SK-N-SH (cell line): ENCODE measurements at regions not wholly inside any gene's neighbourhood (a gene's known extent, or its start where the extent isn't known, plus 50 kb on each side); places are given as distances from the start of the nearest gene placed in this dataset.

ENCODE experiments used
- CTCF ChIA-PET: fragments of 300-600, 350-600 bp; formaldehyde crosslinking; extraction: SDS; loops from one replicate; lab custom pipeline; 2021; lab: Yijun Ruan, JAX
- POLR2A ChIA-PET: fragments of 350-600 bp; sonication (Branson Sonifier 250); formaldehyde crosslinking; extraction: SDS; loops from one replicate; lab custom pipeline; 2020; ENCODE audit warnings: antibody characterized with exemption, inconsistent platforms; lab: Yijun Ruan, JAX
- DNase-seq: peaks from one replicate; pipeline ENCODE4 v3.0.0; 2012
- H2AFZ ChIP-seq: fragments of 200-600 bp; sonication (generic); 2 replicates; pipeline ENCODE4 v1.8.1; 2016; ENCODE audit warnings: antibody characterized with exemption, mild to moderate bottlenecking, low read depth
- H3F3A ChIP-seq: fragments of 200-600 bp; sonication (generic); replicated peaks from 2 replicates; pipeline ENCODE3; 2016; ENCODE audit warnings: antibody characterized with exemption, mild to moderate bottlenecking; ENCODE audit not compliant: insufficient read depth
- H3K27ac ChIP-seq, 2 experiments: fragments of 200-500 bp in 1 of 2; fragments of 200-600 bp in 1 of 2; sonication (Bioruptor generic) in 1 of 2; sonication (generic), shearing (Covaris generic) in 1 of 2; 2 replicates each; pipeline versions ENCODE4 v1.5.1 to v1.6.1; 2014 to 2016; ENCODE audit warnings: low read depth in 2 of 2, inconsistent platforms in 1 of 2, low read length in 1 of 2, mild to moderate bottlenecking in 1 of 2, mixed read lengths in 1 of 2
- H3K27me3 ChIP-seq: fragments of 200-600 bp; sonication (generic), shearing (Covaris generic); 2 replicates; pipeline ENCODE4 v1.6.1; 2016; ENCODE audit warnings: mixed run types; ENCODE audit not compliant: insufficient read depth
- H3K36me3 ChIP-seq, 2 experiments: fragments of 200-500 bp in 1 of 2; fragments of 200-600 bp in 1 of 2; sonication (Bioruptor generic) in 1 of 2; sonication (generic) in 1 of 2; replicated peaks in 1 of 2; 2 replicates each; pipeline versions ENCODE3 to v1.5.1; 2014 to 2016; ENCODE audit warnings: low read length in 1 of 2, mild to moderate bottlenecking in 1 of 2; ENCODE audit not compliant: insufficient read depth in 2 of 2, control insufficient read depth in 1 of 2
- H3K4me1 ChIP-seq, 2 experiments: fragments of 200-500 bp in 1 of 2; fragments of 200-600 bp in 1 of 2; sonication (Bioruptor generic) in 1 of 2; sonication (generic), shearing (Covaris generic) in 1 of 2; 2 replicates each; pipeline versions ENCODE4 v1.5.1 to v1.6.1; 2014 to 2016; ENCODE audit warnings: low read depth in 1 of 2, low read length in 1 of 2, mixed run types in 1 of 2; ENCODE audit not compliant: insufficient read depth in 2 of 2, control insufficient read depth in 1 of 2
- H3K4me2 ChIP-seq: fragments of 200-600 bp; sonication (generic), shearing (Covaris generic); 2 replicates; pipeline ENCODE4 v1.6.1; 2017; ENCODE audit warnings: mixed run types
- H3K4me3 ChIP-seq, 2 experiments: fragments of 200-500 bp in 1 of 2; fragments of 200-600 bp in 1 of 2; sonication (Bioruptor generic) in 1 of 2; sonication (generic), shearing (Covaris generic) in 1 of 2; 2 replicates each; pipeline versions ENCODE4 v1.5.1 to v1.8.1; 2014 to 2016; ENCODE audit warnings: low read depth in 2 of 2, inconsistent platforms in 1 of 2, low read length in 1 of 2, mild to moderate bottlenecking in 1 of 2, mixed read lengths in 1 of 2, moderate library complexity in 1 of 2
- H3K79me2 ChIP-seq: fragments of 200-600 bp; sonication (generic); 2 replicates; pipeline ENCODE4 v1.8.1; 2017; ENCODE audit warnings: mild to moderate bottlenecking; ENCODE audit not compliant: insufficient read depth
- H3K9ac ChIP-seq: fragments of 200-600 bp; sonication (generic); 2 replicates; pipeline ENCODE4 v1.6.1; 2017; ENCODE audit warnings: mixed run types
- H3K9me2 ChIP-seq: fragments of 200-600 bp; sonication (generic); 2 replicates; pipeline ENCODE4 v1.6.1; 2017; ENCODE audit warnings: mixed run types
- H3K9me3 ChIP-seq: fragments of 200-600 bp; sonication (generic); 2 replicates; pipeline ENCODE4 v1.6.1; 2017; ENCODE audit warnings: mixed run types, mild to moderate bottlenecking, moderate library complexity
- H4K20me1 ChIP-seq: fragments of 200-600 bp; sonication (generic); 2 replicates; pipeline ENCODE4 v1.6.1; 2017; ENCODE audit warnings: mild to moderate bottlenecking, mixed run types; ENCODE audit not compliant: insufficient read depth
- ELF1 ChIP-seq: IDR thresholded peaks from 2 replicates; pipeline ENCODE4 v1.4.0; 2012
- EZH2phosphoT487 ChIP-seq: fragments of 200-600 bp; sonication (generic); IDR thresholded peaks from 2 replicates; pipeline ENCODE4 v1.6.1; 2017; ENCODE audit warnings: low read depth, mixed run types, mild to moderate bottlenecking, antibody characterized with exemption, moderate library complexity, borderline replicate concordance
- FOXM1 ChIP-seq: IDR thresholded peaks from 2 replicates; pipeline ENCODE4 v1.4.0; 2012; ENCODE audit warnings: low read depth, mild to moderate bottlenecking
- GABPA ChIP-seq: IDR thresholded peaks from 2 replicates; pipeline ENCODE4 v1.4.0; 2012; ENCODE audit warnings: low read depth, mild to moderate bottlenecking
- GATA2 ChIP-seq: sonication (generic); formaldehyde crosslinking; IDR thresholded peaks from 2 replicates; pipeline ENCODE4 v1.5.0; 2020; ENCODE audit warnings: mild to moderate bottlenecking, missing genetic modification reagents
- MEF2A ChIP-seq: IDR thresholded peaks from 2 replicates; pipeline ENCODE4 v1.4.0; 2012; ENCODE audit warnings: low read depth, borderline replicate concordance
- MXI1 ChIP-seq: IDR thresholded peaks from 2 replicates; pipeline ENCODE4 v1.6.1; 2012; ENCODE audit warnings: mild to moderate bottlenecking, low read depth, low read length, improper control_type of control experiment
- POLR2AphosphoS5 ChIP-seq: IDR thresholded peaks from 2 replicates; pipeline ENCODE4 v1.6.1; 2012; ENCODE audit warnings: low read depth, low read length
- RAD21 ChIP-seq: IDR thresholded peaks from 2 replicates; pipeline ENCODE4 v1.6.1; 2012; ENCODE audit warnings: mild to moderate bottlenecking, low read length
- RCOR1 ChIP-seq: fragments of 150-350 bp; IDR thresholded peaks from 2 replicates; pipeline ENCODE4 v1.6.1; 2017; ENCODE audit warnings: antibody characterized with exemption, low read length
- RFX5 ChIP-seq: IDR thresholded peaks from 2 replicates; pipeline ENCODE4 v1.6.1; 2012; ENCODE audit warnings: mild to moderate bottlenecking, improper control_type of control experiment, low read length
- TAF1 ChIP-seq: IDR thresholded peaks from 2 replicates; pipeline ENCODE4 v1.6.1; 2012; ENCODE audit warnings: low read depth, mild to moderate bottlenecking, low read length, moderate library complexity, borderline replicate concordance
- YY1 ChIP-seq: IDR thresholded peaks from 2 replicates; pipeline ENCODE4 v1.4.0; 2012; ENCODE audit warnings: low read depth, mild to moderate bottlenecking
- WGBS: methylation state at CpG from one replicate; pipeline ENCODE4 v1.1.6; 2017; ENCODE audit warnings: low lambda C conversion rate; 5-methylcytosine and 5-hydroxymethylcytosine counted together
- TF ChIP-seq, protein P1 (sequence below): IDR thresholded peaks from 2 replicates; pipeline ENCODE4 v1.4.0; 2012; ENCODE audit warnings: low read depth, borderline replicate concordance
- TF ChIP-seq, protein P2 (sequence below): IDR thresholded peaks from 2 replicates; pipeline ENCODE4 v1.6.1; 2012; ENCODE audit warnings: mild to moderate bottlenecking, low read depth, low read length, moderate library complexity
- TF ChIP-seq, protein P3 (sequence below): fragments of 150-350 bp; IDR thresholded peaks from 2 replicates; pipeline ENCODE4 v1.6.1; 2017; ENCODE audit warnings: antibody characterized with exemption, low read length, low read depth, borderline replicate concordance
- TF ChIP-seq, protein P4 (sequence below): IDR thresholded peaks from 2 replicates; pipeline ENCODE4 v1.4.0; 2012; ENCODE audit warnings: low read depth, borderline replicate concordance
- TF ChIP-seq, protein P5 (sequence below): IDR thresholded peaks from 2 replicates; pipeline ENCODE4; 2012

DNA sequence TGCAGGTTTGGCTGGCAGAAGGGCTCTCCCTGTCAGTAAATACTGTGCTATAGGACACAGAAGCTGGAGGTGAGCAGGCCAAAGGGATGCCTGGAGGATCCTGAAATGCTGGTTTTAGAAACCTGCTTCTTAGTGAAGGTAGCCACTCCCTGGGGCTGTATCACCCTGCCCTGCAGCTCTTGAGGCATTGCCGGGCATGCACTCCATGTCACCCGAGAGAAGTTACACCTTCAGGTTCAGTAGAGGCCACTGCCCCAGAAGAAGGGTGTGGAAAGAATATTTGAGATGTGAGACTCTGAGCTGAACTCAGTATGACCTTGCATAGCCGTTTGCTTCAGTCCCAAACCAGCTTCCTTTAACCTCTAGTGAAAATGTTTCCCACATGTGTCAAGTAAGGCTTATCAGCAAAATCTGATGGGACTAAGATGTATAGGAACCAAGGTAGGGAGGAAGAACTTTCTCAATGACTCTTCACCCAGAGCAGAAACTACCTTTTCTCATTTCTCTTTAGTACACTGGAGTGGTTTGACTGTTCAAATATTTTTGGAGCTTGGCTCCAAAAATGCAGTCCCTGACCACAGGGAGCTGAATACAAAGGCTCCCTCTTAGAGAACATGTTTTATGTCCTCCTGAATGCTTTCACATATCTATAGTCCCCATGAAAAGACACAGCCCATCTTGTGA lies 164.5 kb upstream of the DYRK2 start:
- ChIA-PET POLR2A (no interaction called here), CTCF (interaction anchor here (1.1 kb wide), 1 partner anchor 11 kb away, joined by 3 read pairs; no protein-coding TSS in a partner anchor)
- no peak overlapping the region for H3K9ac ChIP-seq
- no peak overlapping the region for H3K27ac ChIP-seq
- no peaks in the 10 kb centered on the region for H4K20me1 ChIP-seq
- TF ChIP-seq MEF2A, result no peak
- TF ChIP-seq MXI1, result no peak
- TF ChIP-seq TAF1, result no peak
- TF ChIP-seq, protein P1, sequence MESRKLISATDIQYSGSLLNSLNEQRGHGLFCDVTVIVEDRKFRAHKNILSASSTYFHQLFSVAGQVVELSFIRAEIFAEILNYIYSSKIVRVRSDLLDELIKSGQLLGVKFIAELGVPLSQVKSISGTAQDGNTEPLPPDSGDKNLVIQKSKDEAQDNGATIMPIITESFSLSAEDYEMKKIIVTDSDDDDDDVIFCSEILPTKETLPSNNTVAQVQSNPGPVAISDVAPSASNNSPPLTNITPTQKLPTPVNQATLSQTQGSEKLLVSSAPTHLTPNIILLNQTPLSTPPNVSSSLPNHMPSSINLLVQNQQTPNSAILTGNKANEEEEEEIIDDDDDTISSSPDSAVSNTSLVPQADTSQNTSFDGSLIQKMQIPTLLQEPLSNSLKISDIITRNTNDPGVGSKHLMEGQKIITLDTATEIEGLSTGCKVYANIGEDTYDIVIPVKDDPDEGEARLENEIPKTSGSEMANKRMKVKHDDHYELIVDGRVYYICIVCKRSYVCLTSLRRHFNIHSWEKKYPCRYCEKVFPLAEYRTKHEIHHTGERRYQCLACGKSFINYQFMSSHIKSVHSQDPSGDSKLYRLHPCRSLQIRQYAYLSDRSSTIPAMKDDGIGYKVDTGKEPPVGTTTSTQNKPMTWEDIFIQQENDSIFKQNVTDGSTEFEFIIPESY, result no peak
- no peak for TF ChIP-seq YY1
- TF ChIP-seq EZH2phosphoT487, result no peak
- no peak for TF ChIP-seq ELF1
- TF ChIP-seq GATA2 (CRISPR knock-in tag), result no peak
- H3K4me1 ChIP-seq, result peaks cover 0 to 7% of the 10 kb centered on the region in 2 experiments; a peak in 2 of 4 replicates
- H3K9me3 ChIP-seq, result no peaks in the 10 kb centered on the region
- H3K36me3 ChIP-seq, result no peaks in the 10 kb centered on the region
- DNase-seq, result no peak
- no peak overlapping the region for H3K4me3 ChIP-seq
- H3F3A ChIP-seq, result no peaks in the 10 kb centered on the region
- H3K27me3 ChIP-seq, result no peaks in the 10 kb centered on the region
- H3K79me2 ChIP-seq, result no peaks in the 10 kb centered on the region
- no peaks in the 10 kb centered on the region; the same call in 1 of the 2 replicates for H3K9me2 ChIP-seq
- H3K4me2 ChIP-seq, result no peak overlapping the region
- 72% methylated on average over 3 of the region's 3 CpGs for WGBS
- H2AFZ ChIP-seq, result no peak overlapping the region

DNA sequence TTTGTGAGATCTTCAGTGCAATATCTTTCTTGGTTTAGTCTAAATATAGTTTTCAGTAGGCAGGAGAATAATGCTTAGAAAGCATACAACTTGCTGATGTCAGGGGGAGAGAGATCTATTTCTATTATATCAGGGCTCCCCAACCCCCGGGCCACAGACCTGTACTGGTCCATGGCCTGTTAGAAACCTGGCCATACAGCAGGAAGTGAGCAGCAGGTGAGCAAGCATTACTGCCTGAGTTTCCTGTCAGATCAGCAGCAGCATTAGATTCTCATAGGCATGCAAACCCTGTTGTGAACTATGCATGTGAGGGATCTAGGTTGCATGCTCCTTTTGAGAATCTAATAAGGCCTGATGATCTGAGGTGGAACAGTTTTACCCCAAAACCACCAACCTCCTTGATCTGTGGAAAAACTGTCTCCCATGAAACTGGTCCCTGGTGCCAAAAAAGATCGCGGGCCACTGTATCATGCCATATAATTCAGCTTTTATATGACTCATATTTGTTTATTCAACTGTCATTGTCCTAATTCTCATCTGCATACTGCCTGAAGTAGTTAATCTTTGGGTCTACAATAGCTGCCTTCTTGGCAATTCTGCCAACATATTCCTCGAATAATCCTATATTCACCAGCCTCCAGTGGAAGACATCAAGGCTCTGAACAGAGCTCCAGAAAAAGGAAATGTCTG lies 163.6 kb upstream of the DYRK2 start:
- no peaks in the 10 kb centered on the region for H4K20me1 ChIP-seq
- no peak overlapping the region for H3K4me2 ChIP-seq
- no peak overlapping the region for H3K9ac ChIP-seq
- no peaks in the 10 kb centered on the region for H3F3A ChIP-seq
- H3K9me3 ChIP-seq, result no peaks in the 10 kb centered on the region
- TF ChIP-seq RCOR1 (no peak), POLR2AphosphoS5 (no peak), MEF2A (no peak), FOXM1 (no peak), TAF1 (no peak), RAD21 (no peak), GABPA (no peak), RFX5 (no peak)
- TF ChIP-seq, protein P2, sequence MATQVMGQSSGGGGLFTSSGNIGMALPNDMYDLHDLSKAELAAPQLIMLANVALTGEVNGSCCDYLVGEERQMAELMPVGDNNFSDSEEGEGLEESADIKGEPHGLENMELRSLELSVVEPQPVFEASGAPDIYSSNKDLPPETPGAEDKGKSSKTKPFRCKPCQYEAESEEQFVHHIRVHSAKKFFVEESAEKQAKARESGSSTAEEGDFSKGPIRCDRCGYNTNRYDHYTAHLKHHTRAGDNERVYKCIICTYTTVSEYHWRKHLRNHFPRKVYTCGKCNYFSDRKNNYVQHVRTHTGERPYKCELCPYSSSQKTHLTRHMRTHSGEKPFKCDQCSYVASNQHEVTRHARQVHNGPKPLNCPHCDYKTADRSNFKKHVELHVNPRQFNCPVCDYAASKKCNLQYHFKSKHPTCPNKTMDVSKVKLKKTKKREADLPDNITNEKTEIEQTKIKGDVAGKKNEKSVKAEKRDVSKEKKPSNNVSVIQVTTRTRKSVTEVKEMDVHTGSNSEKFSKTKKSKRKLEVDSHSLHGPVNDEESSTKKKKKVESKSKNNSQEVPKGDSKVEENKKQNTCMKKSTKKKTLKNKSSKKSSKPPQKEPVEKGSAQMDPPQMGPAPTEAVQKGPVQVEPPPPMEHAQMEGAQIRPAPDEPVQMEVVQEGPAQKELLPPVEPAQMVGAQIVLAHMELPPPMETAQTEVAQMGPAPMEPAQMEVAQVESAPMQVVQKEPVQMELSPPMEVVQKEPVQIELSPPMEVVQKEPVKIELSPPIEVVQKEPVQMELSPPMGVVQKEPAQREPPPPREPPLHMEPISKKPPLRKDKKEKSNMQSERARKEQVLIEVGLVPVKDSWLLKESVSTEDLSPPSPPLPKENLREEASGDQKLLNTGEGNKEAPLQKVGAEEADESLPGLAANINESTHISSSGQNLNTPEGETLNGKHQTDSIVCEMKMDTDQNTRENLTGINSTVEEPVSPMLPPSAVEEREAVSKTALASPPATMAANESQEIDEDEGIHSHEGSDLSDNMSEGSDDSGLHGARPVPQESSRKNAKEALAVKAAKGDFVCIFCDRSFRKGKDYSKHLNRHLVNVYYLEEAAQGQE, result no peak
- TF ChIP-seq, protein P3, sequence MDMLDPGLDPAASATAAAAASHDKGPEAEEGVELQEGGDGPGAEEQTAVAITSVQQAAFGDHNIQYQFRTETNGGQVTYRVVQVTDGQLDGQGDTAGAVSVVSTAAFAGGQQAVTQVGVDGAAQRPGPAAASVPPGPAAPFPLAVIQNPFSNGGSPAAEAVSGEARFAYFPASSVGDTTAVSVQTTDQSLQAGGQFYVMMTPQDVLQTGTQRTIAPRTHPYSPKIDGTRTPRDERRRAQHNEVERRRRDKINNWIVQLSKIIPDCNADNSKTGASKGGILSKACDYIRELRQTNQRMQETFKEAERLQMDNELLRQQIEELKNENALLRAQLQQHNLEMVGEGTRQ, result no peak
- TF ChIP-seq, protein P4, sequence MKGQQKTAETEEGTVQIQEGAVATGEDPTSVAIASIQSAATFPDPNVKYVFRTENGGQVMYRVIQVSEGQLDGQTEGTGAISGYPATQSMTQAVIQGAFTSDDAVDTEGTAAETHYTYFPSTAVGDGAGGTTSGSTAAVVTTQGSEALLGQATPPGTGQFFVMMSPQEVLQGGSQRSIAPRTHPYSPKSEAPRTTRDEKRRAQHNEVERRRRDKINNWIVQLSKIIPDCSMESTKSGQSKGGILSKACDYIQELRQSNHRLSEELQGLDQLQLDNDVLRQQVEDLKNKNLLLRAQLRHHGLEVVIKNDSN, result no peak
- TF ChIP-seq, protein P5, sequence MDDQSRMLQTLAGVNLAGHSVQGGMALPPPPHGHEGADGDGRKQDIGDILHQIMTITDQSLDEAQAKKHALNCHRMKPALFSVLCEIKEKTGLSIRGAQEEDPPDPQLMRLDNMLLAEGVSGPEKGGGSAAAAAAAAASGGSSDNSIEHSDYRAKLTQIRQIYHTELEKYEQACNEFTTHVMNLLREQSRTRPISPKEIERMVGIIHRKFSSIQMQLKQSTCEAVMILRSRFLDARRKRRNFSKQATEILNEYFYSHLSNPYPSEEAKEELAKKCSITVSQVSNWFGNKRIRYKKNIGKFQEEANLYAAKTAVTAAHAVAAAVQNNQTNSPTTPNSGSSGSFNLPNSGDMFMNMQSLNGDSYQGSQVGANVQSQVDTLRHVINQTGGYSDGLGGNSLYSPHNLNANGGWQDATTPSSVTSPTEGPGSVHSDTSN, result no peak
- no peak for DNase-seq
- H3K4me1 ChIP-seq, result peaks cover 0 to 7% of the 10 kb centered on the region in 2 experiments; a peak in 2 of 4 replicates
- no peaks in the 10 kb centered on the region; the same call in 1 of the 2 replicates for H3K9me2 ChIP-seq
- no peak overlapping the region for H2AFZ ChIP-seq
- CTCF ChIA-PET, result no interaction called here
- H3K4me3 ChIP-seq, result no peak overlapping the region
- POLR2A ChIA-PET, result no interaction called here
- no peak overlapping the region for H3K27ac ChIP-seq
- H3K27me3 ChIP-seq, result no peaks in the 10 kb centered on the region
- no peaks in the 10 kb centered on the region for H3K79me2 ChIP-seq
- H3K36me3 ChIP-seq, result no peaks in the 10 kb centered on the region
- WGBS, result 76% methylated on average over 4 of the region's 4 CpGs
